PC-3 (cell line): ENCODE measurements at regions not wholly inside any gene's neighbourhood (a gene's known extent, or its start where the extent isn't known, plus 50 kb on each side); places are given as distances from the start of the nearest gene placed in this dataset.

Source experiments
- CTCF ChIP-seq: fragments of 300-600 bp; sonication (generic); conservative IDR thresholded peaks from 2 replicates; pipeline ENCODE4 v1.5.1; 2017; ENCODE audit warnings: antibody characterized with exemption, low read depth, mild to moderate bottlenecking, low read length
- EZH2 ChIP-seq: fragments of 300-600 bp; sonication (generic); IDR thresholded peaks from one replicate; pipeline ENCODE4 v1.6.1; 2017; ENCODE audit warnings: antibody characterized with exemption, mild to moderate bottlenecking, low read length; ENCODE audit not compliant: unreplicated experiment

- TF ChIP-seq EZH2: no peak
- no peak for TF ChIP-seq CTCF
Measured at GRCh38 chr14:83419420-83419819, 1885.8 kb upstream of the SEL1L start.
